ENCODE measurements at regions not wholly inside any gene's neighbourhood (a gene's known extent, or its start where the extent isn't known, plus 50 kb on each side); places are given as distances from the start of the nearest gene placed in this dataset.

DNA sequence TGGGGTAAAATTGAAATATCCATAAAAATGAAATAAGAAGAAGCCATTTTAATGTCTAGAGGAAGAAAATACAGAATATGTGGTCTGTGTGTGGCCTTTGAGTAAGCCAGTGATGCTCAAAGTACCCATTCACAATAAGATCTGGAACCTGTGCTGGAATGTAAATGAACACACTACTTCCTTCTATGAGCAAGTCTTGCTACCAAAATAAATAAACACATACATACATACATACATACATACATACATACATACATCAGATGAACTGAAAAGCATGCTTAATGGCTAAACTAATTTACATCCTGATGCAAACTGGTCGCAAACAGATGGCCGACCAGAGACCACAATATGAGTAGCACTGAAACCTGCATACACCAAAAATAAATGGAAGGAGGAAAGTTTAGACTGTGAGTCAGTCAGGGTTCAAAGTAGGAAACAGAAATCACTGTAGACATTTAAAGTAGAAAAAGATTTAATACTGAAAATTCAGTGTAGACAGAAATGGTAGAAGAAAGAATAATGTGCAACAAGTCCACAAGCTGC lies 317.6 kb downstream of the CAAP1 start:
- no peak overlapping the region for H3K27ac ChIP-seq
- no peaks in the 10 kb centered on the region for H3K27me3 ChIP-seq
- H3K4me1 ChIP-seq, result no peaks in the 10 kb centered on the region
- no peaks in the 10 kb centered on the region for H3K36me3 ChIP-seq
- TF ChIP-seq POLR2AphosphoS5 (IDR thresholded peaks at IDR 0.05), result no peak
- TF ChIP-seq, protein P1, sequence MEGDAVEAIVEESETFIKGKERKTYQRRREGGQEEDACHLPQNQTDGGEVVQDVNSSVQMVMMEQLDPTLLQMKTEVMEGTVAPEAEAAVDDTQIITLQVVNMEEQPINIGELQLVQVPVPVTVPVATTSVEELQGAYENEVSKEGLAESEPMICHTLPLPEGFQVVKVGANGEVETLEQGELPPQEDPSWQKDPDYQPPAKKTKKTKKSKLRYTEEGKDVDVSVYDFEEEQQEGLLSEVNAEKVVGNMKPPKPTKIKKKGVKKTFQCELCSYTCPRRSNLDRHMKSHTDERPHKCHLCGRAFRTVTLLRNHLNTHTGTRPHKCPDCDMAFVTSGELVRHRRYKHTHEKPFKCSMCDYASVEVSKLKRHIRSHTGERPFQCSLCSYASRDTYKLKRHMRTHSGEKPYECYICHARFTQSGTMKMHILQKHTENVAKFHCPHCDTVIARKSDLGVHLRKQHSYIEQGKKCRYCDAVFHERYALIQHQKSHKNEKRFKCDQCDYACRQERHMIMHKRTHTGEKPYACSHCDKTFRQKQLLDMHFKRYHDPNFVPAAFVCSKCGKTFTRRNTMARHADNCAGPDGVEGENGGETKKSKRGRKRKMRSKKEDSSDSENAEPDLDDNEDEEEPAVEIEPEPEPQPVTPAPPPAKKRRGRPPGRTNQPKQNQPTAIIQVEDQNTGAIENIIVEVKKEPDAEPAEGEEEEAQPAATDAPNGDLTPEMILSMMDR (IDR thresholded peaks at IDR 0.05), result no peak
- no peak for TF ChIP-seq POLR2A (IDR thresholded peaks at IDR 0.05)
- no peak for DNase-seq (ENCODE audit: low spot score in 2 of 2)
- H3K9me3 ChIP-seq, result no peaks in the 10 kb centered on the region
- H3K4me3 ChIP-seq, result no peak overlapping the region
- intact Hi-C loops (cut with DNase I; ENCODE audit: low total_unique reads), result no loop called here

DNA sequence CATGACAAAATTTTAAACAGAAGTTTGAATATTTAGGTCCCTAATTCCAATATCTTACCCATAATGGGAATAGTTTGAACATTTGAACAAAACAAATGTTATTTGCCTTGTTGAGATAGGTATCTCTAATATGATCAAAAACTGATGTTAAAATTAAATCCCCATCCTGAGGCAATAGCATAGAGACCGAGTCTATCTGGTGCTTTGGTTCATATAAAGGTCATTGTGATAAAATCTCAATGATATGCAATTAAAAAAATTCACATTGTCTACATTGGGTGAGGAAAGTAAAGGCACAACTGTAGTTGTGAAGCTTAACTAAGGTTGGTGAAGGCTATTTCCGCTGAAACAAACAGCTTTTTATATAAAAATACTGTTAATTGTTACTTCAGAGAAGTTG lies 318.3 kb downstream of the CAAP1 start:
- no peaks in the 10 kb centered on the region for H3K27me3 ChIP-seq
- intact Hi-C loops (cut with DNase I; ENCODE audit: low total_unique reads), result no loop called here
- H3K4me1 ChIP-seq, result no peaks in the 10 kb centered on the region

DNA sequence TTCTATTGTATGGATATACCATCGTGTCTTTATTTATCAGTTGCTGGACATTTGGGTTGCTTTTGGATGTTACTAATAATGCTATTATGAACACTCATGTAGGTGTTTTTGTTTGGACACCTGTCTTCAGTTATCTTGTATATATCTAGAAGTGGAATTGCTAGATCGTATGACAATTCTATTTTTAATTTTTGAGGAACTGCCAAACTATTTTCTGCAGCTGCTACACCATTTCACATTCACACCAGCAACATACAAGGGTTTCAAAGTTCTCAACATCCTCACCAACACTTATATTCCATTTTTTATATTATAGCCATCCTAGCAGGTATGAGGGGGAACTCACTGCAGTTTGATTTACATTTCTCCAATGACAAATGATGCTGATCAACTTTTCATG lies 324.6 kb downstream of the CAAP1 start:
- Histone ChIP-seq H3K36me3 (no peaks in the 10 kb centered on the region), H3K9me3 (no peaks in the 10 kb centered on the region)
- intact Hi-C loops (cut with DNase I; ENCODE audit: low total_unique reads), result no loop called here

More for the DNA sequence above, 318.3 kb downstream of the CAAP1 start:
- TF ChIP-seq POLR2AphosphoS5 (IDR thresholded peaks at IDR 0.05), result no peak
- TF ChIP-seq, protein P1 (IDR thresholded peaks at IDR 0.05), result no peak
- TF ChIP-seq POLR2A (IDR thresholded peaks at IDR 0.05), result no peak
- Histone ChIP-seq H3K9me3 (no peaks in the 10 kb centered on the region), H3K4me3 (no peak overlapping the region), H3K36me3 (no peaks in the 10 kb centered on the region), H3K27ac (no peak overlapping the region)
- no peak for DNase-seq (ENCODE audit: low spot score in 2 of 2)

DNA sequence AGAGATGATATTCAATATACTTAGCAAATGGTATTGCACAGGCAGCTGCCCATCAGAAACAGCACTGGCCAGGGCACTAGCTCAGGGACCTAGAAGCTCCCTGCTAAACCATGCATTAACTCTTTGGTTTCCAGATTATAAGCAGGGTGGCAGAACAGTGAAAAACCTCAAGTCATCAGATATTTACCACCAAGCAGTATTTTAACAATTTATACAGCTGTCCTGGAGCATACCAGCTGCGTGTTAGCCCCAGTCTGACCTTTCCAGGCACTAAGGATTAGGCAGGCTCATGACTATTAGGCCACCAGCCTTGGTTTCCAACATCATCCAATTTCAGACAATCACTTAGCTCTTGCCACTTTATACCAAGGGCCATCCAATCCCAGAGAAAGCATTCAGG lies 326.5 kb downstream of the CAAP1 start:
- Histone ChIP-seq H3K9me3 (no peaks in the 10 kb centered on the region), H3K27ac (no peak overlapping the region), H3K4me1 (no peaks in the 10 kb centered on the region), H3K36me3 (no peaks in the 10 kb centered on the region), H3K4me3 (no peak overlapping the region), H3K27me3 (no peaks in the 10 kb centered on the region)
- intact Hi-C loops (cut with DNase I; ENCODE audit: low total_unique reads), result no loop called here
- TF ChIP-seq POLR2AphosphoS5 (IDR thresholded peaks at IDR 0.05) (no peak), POLR2A (IDR thresholded peaks at IDR 0.05) (no peak)
- TF ChIP-seq, protein P1 (IDR thresholded peaks at IDR 0.05), result no peak
- no peak for DNase-seq (ENCODE audit: low spot score in 2 of 2)

More for the DNA sequence above, 324.6 kb downstream of the CAAP1 start:
- H3K4me3 ChIP-seq, result no peak overlapping the region
- TF ChIP-seq POLR2A (IDR thresholded peaks at IDR 0.05) (no peak), POLR2AphosphoS5 (IDR thresholded peaks at IDR 0.05) (no peak)
- TF ChIP-seq, protein P1 (IDR thresholded peaks at IDR 0.05), result no peak
- no peak for DNase-seq (ENCODE audit: low spot score in 2 of 2)
- H3K27ac ChIP-seq, result no peak overlapping the region
- no peaks in the 10 kb centered on the region for H3K4me1 ChIP-seq
- no peaks in the 10 kb centered on the region for H3K27me3 ChIP-seq

DNA sequence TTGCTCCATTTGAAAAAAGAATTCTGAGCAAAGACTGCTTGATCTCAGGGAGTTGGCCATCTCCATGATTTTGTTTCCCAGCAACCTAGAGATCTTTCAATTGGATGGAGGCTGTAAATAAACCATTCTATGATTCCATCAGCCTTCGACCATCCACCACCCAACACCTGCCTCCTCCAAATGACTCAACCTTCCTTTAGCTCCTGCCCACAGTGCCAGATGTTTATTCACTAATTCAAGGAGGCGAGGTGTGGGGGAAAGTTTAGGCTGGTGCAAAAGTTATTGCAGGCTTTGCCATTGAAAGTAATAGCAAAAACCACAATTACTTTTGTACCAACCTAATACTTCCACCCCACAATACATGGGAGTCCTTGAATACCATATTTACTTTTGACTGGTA lies 327.5 kb downstream of the CAAP1 start:
- no peak for TF ChIP-seq POLR2AphosphoS5 (IDR thresholded peaks at IDR 0.05)
- no peaks in the 10 kb centered on the region for H3K4me1 ChIP-seq
- no peak overlapping the region for H3K27ac ChIP-seq
- H3K27me3 ChIP-seq, result no peaks in the 10 kb centered on the region
- H3K4me3 ChIP-seq, result no peak overlapping the region
- H3K36me3 ChIP-seq, result no peaks in the 10 kb centered on the region
- intact Hi-C loops (cut with DNase I; ENCODE audit: low total_unique reads), result no loop called here
- DNase-seq (ENCODE audit: low spot score in 2 of 2), result no peak
- H3K9me3 ChIP-seq, result no peaks in the 10 kb centered on the region

DNA sequence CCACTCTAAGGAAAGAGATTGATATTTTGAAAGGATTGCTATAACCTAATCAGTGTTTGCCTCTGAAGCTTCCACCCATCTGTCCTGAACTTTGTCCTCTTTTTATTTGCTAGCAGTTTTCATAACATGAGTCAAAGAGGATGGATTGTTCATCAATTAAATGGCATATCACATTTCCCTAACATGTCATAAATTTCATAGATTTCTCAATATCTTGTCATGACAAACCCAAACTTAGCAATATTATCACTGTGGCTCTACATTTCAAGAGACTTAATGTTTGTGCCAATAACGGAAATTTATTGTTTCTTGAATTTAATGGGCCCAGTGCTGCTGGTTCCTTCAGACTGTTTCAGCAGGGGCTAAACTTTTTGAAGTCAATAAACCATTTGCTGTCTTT lies 330.3 kb downstream of the CAAP1 start:
- Histone ChIP-seq H3K27me3 (no peaks in the 10 kb centered on the region), H3K9me3 (no peaks in the 10 kb centered on the region), H3K4me1 (no peaks in the 10 kb centered on the region), H3K4me3 (no peak overlapping the region), H3K27ac (no peak overlapping the region), H3K36me3 (no peaks in the 10 kb centered on the region)
- intact Hi-C loops (cut with DNase I; ENCODE audit: low total_unique reads), result no loop called here
- TF ChIP-seq POLR2A (IDR thresholded peaks at IDR 0.05), result no peak
- DNase-seq (ENCODE audit: low spot score in 2 of 2), result no peak

Measured in breast epithelium (tissue), 4 donors.